Ovary (tissue), 7 donors: ENCODE measurements at regions not wholly inside any gene's neighbourhood (a gene's known extent, or its start where the extent isn't known, plus 50 kb on each side); places are given as distances from the start of the nearest gene placed in this dataset.

Source experiments
- DNase-seq, 5 donors: peaks; one replicate each; pipeline ENCODE4 v3.0.0-alpha.2; 2019 to 2020
- H3K27ac ChIP-seq, 2 donors: fragments of 200-600 bp; one replicate each; pipeline versions ENCODE4 v1.5.1 to v1.8.0; 2019 to 2022
- H3K27me3 ChIP-seq: fragments of 200-600 bp; one replicate; pipeline ENCODE4 v1.8.0; 2022
- H3K36me3 ChIP-seq: fragments of 200-600 bp; sonication (generic); one replicate; pipeline ENCODE4 v1.5.1; 2019
- H3K4me1 ChIP-seq: one replicate; pipeline ENCODE4 v1.8.1; 2013; ENCODE audit warnings: mild to moderate bottlenecking, moderate library complexity; ENCODE audit not compliant: insufficient read depth
- H3K4me3 ChIP-seq: fragments of 200-600 bp; sonication (generic); one replicate; pipeline ENCODE4 v1.5.1; 2017
- H3K9me3 ChIP-seq, 2 donors: fragments of 200-600 bp in 1 of 2; sonication (generic) in 1 of 2; one replicate each; pipeline versions ENCODE4 v1.5.1 to v1.8.1; 2013 to 2019; ENCODE audit warnings: mild to moderate bottlenecking in 1 of 2, moderate library complexity in 1 of 2
- EP300 ChIP-seq: sonication (generic); formaldehyde crosslinking; IDR thresholded peaks from one replicate; pipeline ENCODE4 v1.6.1; 2017; ENCODE audit warnings: antibody characterized with exemption
- POLR2A ChIP-seq: fragments of 450-650 bp; IDR thresholded peaks from one replicate; pipeline ENCODE4 v1.6.1; 2017; ENCODE audit warnings: antibody characterized with exemption, mild to moderate bottlenecking, moderate library complexity
- WGBS, 3 donors: extraction: QIAGEN DNeasy Blood & Tissue Kit in 1 of 3; methylation state at CpG; one replicate each; pipeline versions ENCODE4 v1.1.5 to v1.1.7; 2013 to 2017; 5-methylcytosine and 5-hydroxymethylcytosine counted together
- intact Hi-C, 4 donors: fragments of 100-400 bp; cut with DNase I; formaldehyde crosslinking; loops; one replicate each; pipeline versions ENCODE4 v1.11.0 to v1.15.1; 2022 to 2023
- TF ChIP-seq, protein P1 (sequence below), 3 donors: fragments of 450-650 bp in 2 of 3; fragments of 200-600 bp in 1 of 3; IDR thresholded peaks; one replicate each; pipeline versions ENCODE4 v1.5.1 to v1.8.0; 2016 to 2022; ENCODE audit warnings: antibody characterized with exemption in 3 of 3, mild to moderate bottlenecking in 1 of 3
- donor health status: DM: no; HTN: no; CAD: no; lungs with moderate emphysema.
- donor health status: DM: no; HTN: no; CAD: no.
- donor health status: Bipolar disorder and iron deficiency.
- donor health status: DM: no; HTN: no; CAD: no.
- donor health status: DM: yes; HTN: yes; CAD: no.

GRCh38 chr6:71482742-71483141, 194.1 kb downstream of the OGFRL1 start:
- TF ChIP-seq POLR2A = no peak
- TF ChIP-seq, protein P1, sequence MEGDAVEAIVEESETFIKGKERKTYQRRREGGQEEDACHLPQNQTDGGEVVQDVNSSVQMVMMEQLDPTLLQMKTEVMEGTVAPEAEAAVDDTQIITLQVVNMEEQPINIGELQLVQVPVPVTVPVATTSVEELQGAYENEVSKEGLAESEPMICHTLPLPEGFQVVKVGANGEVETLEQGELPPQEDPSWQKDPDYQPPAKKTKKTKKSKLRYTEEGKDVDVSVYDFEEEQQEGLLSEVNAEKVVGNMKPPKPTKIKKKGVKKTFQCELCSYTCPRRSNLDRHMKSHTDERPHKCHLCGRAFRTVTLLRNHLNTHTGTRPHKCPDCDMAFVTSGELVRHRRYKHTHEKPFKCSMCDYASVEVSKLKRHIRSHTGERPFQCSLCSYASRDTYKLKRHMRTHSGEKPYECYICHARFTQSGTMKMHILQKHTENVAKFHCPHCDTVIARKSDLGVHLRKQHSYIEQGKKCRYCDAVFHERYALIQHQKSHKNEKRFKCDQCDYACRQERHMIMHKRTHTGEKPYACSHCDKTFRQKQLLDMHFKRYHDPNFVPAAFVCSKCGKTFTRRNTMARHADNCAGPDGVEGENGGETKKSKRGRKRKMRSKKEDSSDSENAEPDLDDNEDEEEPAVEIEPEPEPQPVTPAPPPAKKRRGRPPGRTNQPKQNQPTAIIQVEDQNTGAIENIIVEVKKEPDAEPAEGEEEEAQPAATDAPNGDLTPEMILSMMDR (IDR thresholded peaks at IDR 0.05) = no peak
- TF ChIP-seq EP300 = no peak
- no peak for DNase-seq
- intact Hi-C loops = no loop called here
- Histone ChIP-seq H3K4me3 (no peak overlapping the region), H3K27ac (no peak overlapping the region), H3K36me3 (no peaks in the 10 kb centered on the region), H3K4me1 (no peaks in the 10 kb centered on the region), H3K9me3 (no peaks in the 10 kb centered on the region), H3K27me3 (no peaks in the 10 kb centered on the region)
- 74 to 84% (median 80%) methylated on average over 2 of the region's 2 CpGs for WGBS, 3 donors

DNA sequence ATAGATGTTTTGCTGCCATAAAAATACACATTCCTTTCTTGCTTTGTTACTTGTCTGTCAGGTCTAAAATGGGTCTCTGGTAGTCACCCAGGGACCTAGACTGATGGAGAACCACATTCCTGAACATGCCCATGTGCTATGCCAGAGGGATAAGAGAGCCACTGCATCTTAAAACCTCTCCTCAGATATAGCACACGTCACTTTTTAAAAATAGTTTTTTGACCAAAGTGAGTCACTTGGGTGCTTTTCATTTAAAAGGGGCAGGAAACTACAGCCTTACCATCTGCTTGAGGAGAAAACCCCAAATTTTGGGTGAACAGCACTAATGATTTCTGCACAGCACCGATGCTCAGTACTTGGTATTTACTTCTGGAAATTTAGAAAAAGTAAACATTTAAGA, 197.8 kb downstream of the OGFRL1 start:
- DNase-seq = no peak
- H3K27ac ChIP-seq = no peak overlapping the region
- H3K4me3 ChIP-seq = no peak overlapping the region
- no peaks in the 10 kb centered on the region for H3K9me3 ChIP-seq
- H3K27me3 ChIP-seq = no peaks in the 10 kb centered on the region
- H3K36me3 ChIP-seq = no peaks in the 10 kb centered on the region
- TF ChIP-seq, protein P1 (IDR thresholded peaks at IDR 0.05) = no peak
- TF ChIP-seq EP300 (no peak), POLR2A (no peak)
- WGBS, 3 donors = 63 to 79% (median 64%) methylated on average over 2 of the region's 2 CpGs
- intact Hi-C loops = no loop called here
- H3K4me1 ChIP-seq = no peaks in the 10 kb centered on the region

GRCh38 chr6:71488186-71488585, 199.6 kb downstream of the OGFRL1 start:
- Histone ChIP-seq H3K9me3 (no peaks in the 10 kb centered on the region), H3K27ac (no peak overlapping the region), H3K4me3 (no peak overlapping the region), H3K4me1 (no peaks in the 10 kb centered on the region), H3K27me3 (no peaks in the 10 kb centered on the region), H3K36me3 (no peaks in the 10 kb centered on the region)
- intact Hi-C loops = no loop called here
- 39 to 57% (median 40%) methylated on average over 4 of the region's 4 CpGs for WGBS, 3 donors
- TF ChIP-seq, protein P1 (IDR thresholded peaks at IDR 0.05) = no peak
- no peak for DNase-seq

DNA sequence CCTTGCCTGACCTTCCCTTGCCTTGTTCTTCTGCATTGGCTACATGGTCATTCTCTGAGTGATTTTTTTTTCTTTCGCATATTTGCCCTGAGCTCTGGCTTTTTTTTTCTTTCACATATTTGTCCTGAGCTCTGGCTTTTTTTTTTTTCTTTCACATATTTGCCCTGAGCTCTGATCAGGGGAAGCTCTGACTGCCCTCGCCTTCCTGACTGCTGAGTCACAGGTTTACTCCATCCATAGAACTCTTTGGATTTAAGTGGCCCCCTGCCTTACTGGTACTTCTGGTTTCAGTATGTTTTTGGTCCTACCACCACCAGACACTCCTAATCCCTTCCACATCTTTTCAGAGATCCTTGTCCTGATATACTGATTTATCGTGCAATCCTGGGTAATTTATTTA, 201.1 kb downstream of the OGFRL1 start:
- Histone ChIP-seq H3K27ac (no peak overlapping the region), H3K9me3 (no peaks in the 10 kb centered on the region), H3K4me3 (no peak overlapping the region), H3K36me3 (no peaks in the 10 kb centered on the region), H3K4me1 (no peaks in the 10 kb centered on the region), H3K27me3 (no peaks in the 10 kb centered on the region)
- intact Hi-C loops = no loop called here
- DNase-seq = no peak
- 25 to 37% (median 30%) methylated on average over 3 of the region's 3 CpGs for WGBS, 3 donors
- TF ChIP-seq, protein P1 (IDR thresholded peaks at IDR 0.05) = no peak
- no peak for TF ChIP-seq POLR2A
- no peak for TF ChIP-seq EP300

DNA sequence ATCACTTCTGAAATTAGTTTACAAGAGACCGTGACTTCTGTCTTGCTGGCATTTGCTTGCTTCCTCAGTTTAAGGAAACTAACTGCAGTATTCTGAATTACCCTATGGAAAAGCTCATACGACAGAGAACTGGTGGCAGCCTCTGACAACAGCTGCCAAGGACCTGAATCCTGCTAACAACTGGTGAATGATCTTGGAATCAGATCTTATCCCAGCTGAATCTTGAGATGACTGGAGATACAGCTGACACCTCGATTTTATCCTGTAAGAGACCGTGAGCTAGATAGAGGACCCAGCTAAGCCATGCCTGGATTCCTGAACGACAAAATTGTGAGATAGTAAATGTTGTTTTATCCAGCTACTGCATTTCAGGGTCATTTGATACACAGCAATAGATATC, 202.3 kb downstream of the OGFRL1 start:
- Histone ChIP-seq H3K27me3 (no peaks in the 10 kb centered on the region), H3K4me1 (no peaks in the 10 kb centered on the region), H3K4me3 (no peak overlapping the region), H3K36me3 (no peaks in the 10 kb centered on the region), H3K27ac (no peak overlapping the region), H3K9me3 (no peaks in the 10 kb centered on the region)
- TF ChIP-seq, protein P1 (IDR thresholded peaks at IDR 0.05) = no peak
- TF ChIP-seq POLR2A = no peak
- no peak for TF ChIP-seq EP300
- intact Hi-C loops = no loop called here
- no peak for DNase-seq
- 65 to 81% (median 80%) methylated on average over 5 of the region's 5 CpGs for WGBS, 3 donors
